Stimulated activated naive CD8-positive, alpha-beta T cell treated with anti-CD3 and anti-CD28 coated beads, Interleukin-15, amount 100 ng/mL, for 72 hours (primary cell): ENCODE measurements at regions not wholly inside any gene's neighbourhood (a gene's known extent, or its start where the extent isn't known, plus 50 kb on each side); places are given as distances from the start of the nearest gene placed in this dataset.
"Not testable (repeated sequence)": the region's sequence is repeated elsewhere in the genome, so short reads cannot be mapped to it uniquely, and the experiment has no call there.

Experiments
- ATAC-seq: fragments of 150-1000 bp; cut with Tn5 transposase; 2 replicates; pipeline ENCODE4 v1.10.0; 2021; ENCODE audit warnings: mild to moderate bottlenecking, moderate library complexity
- DNase-seq, 2 donors: peaks; one replicate each; pipeline ENCODE4 v3.0.0; 2021 to 2022
- H3K27ac Mint-ChIP-seq, 2 donors: one replicate each; pipeline ENCODE4 v1.8.0; 2022; ENCODE audit warnings: mild to moderate bottlenecking in 2 of 2, mixed read lengths in 2 of 2, moderate library complexity in 2 of 2
- H3K27me3 Mint-ChIP-seq: one replicate; pipeline ENCODE4 v1.8.0; 2022; ENCODE audit warnings: mixed read lengths
- H3K4me1 Mint-ChIP-seq: one replicate; pipeline ENCODE4 v1.8.0; 2022; ENCODE audit warnings: mild to moderate bottlenecking, mixed read lengths
- H3K4me3 Mint-ChIP-seq, 2 donors: one replicate each; pipeline ENCODE4 v1.8.0; 2022; ENCODE audit warnings: mild to moderate bottlenecking in 2 of 2, mixed read lengths in 2 of 2, moderate library complexity in 1 of 2
- H3K9me3 Mint-ChIP-seq, 2 donors: one replicate each; pipeline ENCODE4 v1.8.0; 2022; ENCODE audit warnings: mixed read lengths in 2 of 2

- no peak overlapping the region for H3K4me3 Mint-ChIP-seq
- no peak for DNase-seq
- peaks cover 0 to 5% of the 10 kb centered on the region in 2 donors for H3K9me3 Mint-ChIP-seq
- peaks cover 3% of the 10 kb centered on the region for H3K27me3 Mint-ChIP-seq
- no peaks in the 10 kb centered on the region for H3K4me1 Mint-ChIP-seq
- ATAC-seq, result no peak
- H3K27ac Mint-ChIP-seq, result peak overlapping the region in 1 of 2 donors; percentile 5
Measured at GRCh38 chr2:224159345-224159928, 120.4 kb upstream of the SERPINE2 start.

GRCh38 chr2:224158831-224159230, 119.7 kb upstream of the SERPINE2 start:
- no peaks in the 10 kb centered on the region for H3K4me1 Mint-ChIP-seq
- ATAC-seq, result no peak

GRCh38 chr2:224158061-224158460, 119.0 kb upstream of the SERPINE2 start:
- Mint-ChIP-seq H3K27ac (peak overlapping the region in 1 of 2 donors; percentile 29), H3K4me1 (no peaks in the 10 kb centered on the region), H3K27me3 (no peaks in the 10 kb centered on the region), H3K4me3 (no peak overlapping the region), H3K9me3 (no peaks in the 10 kb centered on the region)
- ATAC-seq (no peak), DNase-seq (no peak)

More at GRCh38 chr2:224158831-224159230, 119.7 kb upstream of the SERPINE2 start:
- H3K4me3 Mint-ChIP-seq, result no peak overlapping the region
- peaks cover 0 to 5% of the 10 kb centered on the region in 2 donors for H3K9me3 Mint-ChIP-seq
- no peaks in the 10 kb centered on the region for H3K27me3 Mint-ChIP-seq
- DNase-seq, result no peak
- H3K27ac Mint-ChIP-seq, result no peak overlapping the region

GRCh38 chr2:224157655-224158054, 118.6 kb upstream of the SERPINE2 start:
- Mint-ChIP-seq H3K9me3 (no peaks in the 10 kb centered on the region), H3K27me3 (no peaks in the 10 kb centered on the region), H3K4me3 (no peak overlapping the region), H3K27ac (peak overlapping the region in 1 of 2 donors; percentile 29), H3K4me1 (no peaks in the 10 kb centered on the region)
- no peak for ATAC-seq
- DNase-seq, result no peak

- Mint-ChIP-seq H3K27me3 (no peaks in the 10 kb centered on the region), H3K27ac (no peak overlapping the region), H3K4me3 (no peak overlapping the region), H3K9me3 (no peaks in the 10 kb centered on the region), H3K4me1 (no peaks in the 10 kb centered on the region)
- no peak for DNase-seq
- no peak for ATAC-seq
Measured at GRCh38 chr2:224156436-224156835, 117.3 kb upstream of the SERPINE2 start.

GRCh38 chr2:224155896-224156295, 116.8 kb upstream of the SERPINE2 start:
- Mint-ChIP-seq H3K9me3 (no peaks in the 10 kb centered on the region), H3K27ac (no peak overlapping the region), H3K4me1 (no peaks in the 10 kb centered on the region), H3K4me3 (no peak overlapping the region), H3K27me3 (no peaks in the 10 kb centered on the region)
- ATAC-seq (no peak), DNase-seq (no peak)

- ATAC-seq, result no peak
- H3K27ac Mint-ChIP-seq, result no peak overlapping the region
- H3K4me3 Mint-ChIP-seq, result no peak overlapping the region
Measured at GRCh38 chr2:224155371-224155770, 116.3 kb upstream of the SERPINE2 start.

GRCh38 chr2:224151680-224152310, 112.7 kb upstream of the SERPINE2 start:
- H3K27me3 Mint-ChIP-seq, result peaks cover under 1% of the 10 kb centered on the region
- no peak for ATAC-seq
- H3K4me3 Mint-ChIP-seq, result no peak overlapping the region
- H3K9me3 Mint-ChIP-seq, result no peaks in the 10 kb centered on the region
- no peak overlapping the region for H3K27ac Mint-ChIP-seq
- H3K4me1 Mint-ChIP-seq, result no peaks in the 10 kb centered on the region
- no peak for DNase-seq

More at GRCh38 chr2:224155371-224155770, 116.3 kb upstream of the SERPINE2 start:
- no peak for DNase-seq
- H3K27me3 Mint-ChIP-seq, result no peaks in the 10 kb centered on the region
- H3K4me1 Mint-ChIP-seq, result no peaks in the 10 kb centered on the region
- no peaks in the 10 kb centered on the region for H3K9me3 Mint-ChIP-seq

GRCh38 chr2:224151161-224151560, 112.1 kb upstream of the SERPINE2 start:
- no peak overlapping the region for H3K27ac Mint-ChIP-seq
- ATAC-seq, result no peak
- no peaks in the 10 kb centered on the region for H3K4me1 Mint-ChIP-seq
- H3K4me3 Mint-ChIP-seq, result no peak overlapping the region
- peaks cover 7% of the 10 kb centered on the region for H3K27me3 Mint-ChIP-seq
- DNase-seq, result no peak
- no peaks in the 10 kb centered on the region for H3K9me3 Mint-ChIP-seq

- not testable (repeated sequence) for H3K4me3 Mint-ChIP-seq, H3K9me3 Mint-ChIP-seq, ATAC-seq, H3K27ac Mint-ChIP-seq, DNase-seq, H3K4me1 Mint-ChIP-seq
- H3K27me3 Mint-ChIP-seq, result peaks cover 14% of the 10 kb centered on the region
Measured at GRCh38 chr2:224148058-224148457, 109.0 kb upstream of the SERPINE2 start.

- Mint-ChIP-seq H3K4me3 (no peak overlapping the region), H3K4me1 (no peaks in the 10 kb centered on the region), H3K9me3 (no peaks in the 10 kb centered on the region), H3K27me3 (peaks cover 14% of the 10 kb centered on the region), H3K27ac (no peak overlapping the region)
- DNase-seq (no peak), ATAC-seq (no peak)
Measured at GRCh38 chr2:224147174-224147573, 108.1 kb upstream of the SERPINE2 start.

GRCh38 chr2:224146356-224147160, 107.5 kb upstream of the SERPINE2 start:
- Mint-ChIP-seq H3K27ac (no peak overlapping the region), H3K4me1 (no peaks in the 10 kb centered on the region), H3K9me3 (no peaks in the 10 kb centered on the region), H3K27me3 (peaks cover 14% of the 10 kb centered on the region), H3K4me3 (no peak overlapping the region)
- no peak for DNase-seq
- no peak for ATAC-seq

- H3K4me3 Mint-ChIP-seq, result no peak overlapping the region
- DNase-seq (no peak), ATAC-seq (no peak)
- no peaks in the 10 kb centered on the region for H3K4me1 Mint-ChIP-seq
- no peaks in the 10 kb centered on the region for H3K9me3 Mint-ChIP-seq
- no peak overlapping the region for H3K27ac Mint-ChIP-seq
- peaks cover 14% of the 10 kb centered on the region for H3K27me3 Mint-ChIP-seq
Measured at GRCh38 chr2:224145751-224146355, 106.8 kb upstream of the SERPINE2 start.

- H3K27me3 Mint-ChIP-seq, result peaks cover 14% of the 10 kb centered on the region
- no peaks in the 10 kb centered on the region for H3K9me3 Mint-ChIP-seq
- no peak for DNase-seq
- no peaks in the 10 kb centered on the region for H3K4me1 Mint-ChIP-seq
- no peak overlapping the region for H3K27ac Mint-ChIP-seq
- no peak overlapping the region for H3K4me3 Mint-ChIP-seq
- no peak for ATAC-seq
Measured at GRCh38 chr2:224143526-224143925, 104.4 kb upstream of the SERPINE2 start.

GRCh38 chr2:224142397-224143312, 103.6 kb upstream of the SERPINE2 start:
- Mint-ChIP-seq H3K27ac (no peak overlapping the region), H3K4me3 (no peak overlapping the region), H3K27me3 (peaks cover 14% of the 10 kb centered on the region), H3K4me1 (no peaks in the 10 kb centered on the region), H3K9me3 (no peaks in the 10 kb centered on the region)
- no peak for DNase-seq
- ATAC-seq, result no peak
